A673 (cell line): ENCODE measurements at regions not wholly inside any gene's neighbourhood (a gene's known extent, or its start where the extent isn't known, plus 50 kb on each side); places are given as distances from the start of the nearest gene placed in this dataset.

Source experiments
- CTCF ChIP-seq: fragments of 300-800, 200-600 bp; sonication (generic); conservative IDR thresholded peaks from 2 replicates; pipeline ENCODE4 v1.5.1; 2017; ENCODE audit warnings: low read depth, mild to moderate bottlenecking, antibody characterized with exemption, low read length, moderate library complexity, mixed read lengths
- EZH2 ChIP-seq: fragments of 200-600 bp; sonication (generic); IDR thresholded peaks from 2 replicates; pipeline ENCODE4 v1.6.1; 2017; ENCODE audit warnings: borderline replicate concordance, low read depth, mild to moderate bottlenecking, mixed read lengths, antibody characterized with exemption, low read length; ENCODE audit not compliant: poor library complexity, severe bottlenecking

- TF ChIP-seq CTCF (no peak), EZH2 (no peak)
These were observed 331.7 kb downstream of the HNRNPD start for GRCh38 chr4:82042042-82042441.
